Fibroblast of peridontal ligament (primary cell): ENCODE measurements at regions not wholly inside any gene's neighbourhood (a gene's known extent, or its start where the extent isn't known, plus 50 kb on each side); places are given as distances from the start of the nearest gene placed in this dataset.

ENCODE experiments used
- DNase-seq: peaks from one replicate; pipeline ENCODE4 v3.0.0-alpha.2; 2010; ENCODE audit errors: extremely low read depth

DNA sequence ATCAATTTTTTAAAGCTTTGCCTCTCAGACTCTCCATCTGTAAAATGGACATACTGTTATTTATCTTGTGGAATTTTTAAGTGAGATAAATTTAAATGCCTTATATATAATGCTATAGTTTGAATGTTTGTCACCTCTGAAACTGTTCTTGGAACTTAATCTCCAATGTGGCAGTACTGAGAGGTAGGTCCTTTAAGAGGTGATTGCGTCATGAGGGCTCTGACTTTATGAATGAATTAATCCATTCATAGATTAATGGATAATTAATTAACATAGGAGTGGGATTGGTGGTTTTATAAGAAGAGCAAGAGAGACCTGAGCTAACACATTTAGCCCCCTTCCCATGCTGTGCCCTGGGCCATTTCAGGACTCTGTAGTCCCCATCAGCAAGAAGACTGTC, 326.3 kb upstream of the TSHZ2 start:
- no peak for DNase-seq

DNA sequence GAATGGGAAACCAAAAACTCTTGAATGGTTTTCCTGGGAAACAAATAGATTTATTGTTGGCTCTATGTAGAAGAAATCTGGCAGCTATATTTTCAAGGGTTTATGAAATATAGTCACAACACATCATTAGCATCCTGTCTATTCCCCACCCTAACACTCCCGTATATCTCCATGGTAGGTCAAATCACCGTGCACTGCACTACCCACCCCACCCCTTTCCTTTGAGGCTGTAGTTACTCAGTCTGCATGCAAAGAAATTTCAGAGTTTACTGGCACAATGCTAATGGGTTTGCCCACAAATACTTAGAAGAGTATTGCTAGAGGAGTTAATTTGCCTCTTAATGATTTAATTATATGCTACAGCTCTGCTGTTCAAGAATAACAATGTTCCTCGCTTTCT, 329.1 kb upstream of the TSHZ2 start:
- no peak for DNase-seq

DNA sequence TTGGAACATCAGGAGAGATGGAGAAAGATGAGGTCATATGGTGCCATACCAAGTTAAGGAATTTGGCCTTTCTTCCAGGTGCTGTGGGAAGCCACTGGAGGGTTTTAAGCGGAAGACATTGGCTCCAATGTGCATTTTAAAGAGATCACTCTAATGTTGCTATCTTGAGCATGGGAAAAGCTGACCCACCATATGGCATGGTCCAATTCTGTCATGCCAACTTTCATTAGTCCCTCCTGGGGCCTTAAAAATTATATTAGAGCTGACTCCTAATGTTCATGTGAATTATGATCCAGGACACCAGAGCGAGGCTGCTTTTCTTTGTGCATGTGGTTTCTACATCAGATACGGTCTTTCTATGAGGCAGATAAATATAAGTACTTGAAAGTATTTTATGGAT, 335.0 kb upstream of the TSHZ2 start:
- no peak for DNase-seq

DNA sequence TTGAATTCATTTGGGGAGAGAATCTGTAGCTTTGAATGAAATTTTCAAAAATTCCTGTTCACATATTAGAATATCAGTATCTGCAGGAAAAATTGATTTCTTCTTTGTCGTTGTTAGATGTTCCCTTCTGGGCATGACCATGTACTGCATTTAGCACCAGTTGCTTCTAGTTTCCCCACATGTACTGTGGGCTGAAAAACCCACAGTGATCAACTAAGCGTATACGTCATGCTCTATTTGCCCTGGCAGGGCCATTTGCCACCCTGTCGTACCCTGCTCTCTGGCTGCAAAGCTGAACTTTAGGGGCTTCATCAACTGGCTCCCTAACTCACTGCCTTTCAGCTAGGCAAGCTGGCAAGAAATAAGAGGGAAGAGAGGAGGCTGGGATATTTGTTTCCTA, 340.7 kb upstream of the TSHZ2 start:
- DNase-seq: no peak

DNA sequence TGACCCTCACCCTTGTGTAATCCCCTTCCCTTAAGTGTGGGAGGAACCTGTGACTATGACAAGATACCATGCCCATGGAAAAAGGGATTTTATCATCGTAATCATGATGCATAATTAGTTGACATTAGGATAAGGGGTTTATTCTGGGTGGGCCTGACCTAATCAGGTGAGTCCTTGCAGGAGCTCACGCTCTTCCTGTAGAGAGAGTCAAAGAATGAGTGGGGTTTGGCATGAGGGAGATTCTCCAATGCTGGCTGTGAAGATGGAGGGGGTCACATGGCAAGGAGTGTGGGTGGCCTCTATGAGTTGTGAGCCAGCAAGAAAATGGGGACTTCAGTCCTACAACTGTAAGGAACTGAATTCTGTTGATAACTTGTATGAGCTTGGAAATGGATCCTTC, 342.0 kb upstream of the TSHZ2 start:
- no peak for DNase-seq

DNA sequence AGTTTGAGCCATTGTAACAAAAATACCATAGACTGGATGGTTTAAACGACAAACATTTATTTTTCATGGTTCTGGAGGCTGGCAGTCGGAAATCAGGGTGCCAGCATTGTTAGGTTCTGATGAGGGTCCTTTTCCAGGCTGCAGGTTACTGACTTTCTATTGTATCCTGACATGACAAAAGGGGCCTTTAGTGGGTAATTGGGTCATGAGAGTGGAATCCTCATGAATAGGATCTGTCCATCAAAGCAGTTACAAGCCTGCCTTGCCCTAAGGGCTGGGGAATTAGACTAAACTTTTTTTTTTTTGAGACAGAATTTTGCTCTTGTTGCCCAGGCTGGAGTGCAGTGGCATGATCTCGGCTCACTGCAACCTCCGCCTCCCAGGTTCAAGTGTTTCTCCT, 347.9 kb upstream of the TSHZ2 start:
- DNase-seq: no peak

DNA sequence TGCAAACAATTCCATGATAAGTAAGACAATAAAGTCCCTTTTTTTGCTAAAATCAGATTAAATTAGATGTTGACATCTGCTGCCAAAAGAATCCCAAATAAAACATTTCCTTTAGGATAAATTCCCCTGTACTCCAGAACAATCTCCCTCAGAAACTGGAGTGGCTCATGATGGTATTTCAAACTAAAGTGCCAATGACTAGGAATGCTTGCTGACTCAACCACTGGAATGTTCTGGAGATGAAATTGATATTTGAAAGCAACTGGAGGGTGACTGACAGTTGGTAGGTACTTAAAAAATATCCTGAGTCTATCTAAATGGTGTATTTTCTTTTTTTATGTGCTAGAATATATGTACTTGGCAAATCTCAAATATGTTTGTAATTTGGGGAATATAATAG, 350.1 kb upstream of the TSHZ2 start:
- DNase-seq: peak; percentile 0

DNA sequence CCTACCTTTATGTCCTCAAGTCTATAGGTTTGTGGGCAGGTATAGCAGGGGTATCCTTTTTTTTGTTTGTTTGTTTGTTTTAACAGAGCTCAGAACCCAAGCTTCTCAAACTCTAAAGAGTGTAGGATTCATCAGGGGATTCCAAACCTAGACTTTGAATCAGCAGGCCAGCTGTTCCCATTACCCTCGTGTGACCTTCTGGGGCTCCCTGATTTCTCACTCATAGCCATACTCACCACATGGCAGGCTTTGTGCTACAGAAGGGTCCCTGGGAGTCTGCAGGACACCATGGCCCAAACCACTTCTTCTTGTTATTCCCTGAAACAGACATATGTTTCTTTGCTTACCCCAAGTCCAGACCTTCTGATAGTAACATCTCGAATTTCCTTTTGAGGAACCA, 350.8 kb upstream of the TSHZ2 start:
- DNase-seq: no peak

DNA sequence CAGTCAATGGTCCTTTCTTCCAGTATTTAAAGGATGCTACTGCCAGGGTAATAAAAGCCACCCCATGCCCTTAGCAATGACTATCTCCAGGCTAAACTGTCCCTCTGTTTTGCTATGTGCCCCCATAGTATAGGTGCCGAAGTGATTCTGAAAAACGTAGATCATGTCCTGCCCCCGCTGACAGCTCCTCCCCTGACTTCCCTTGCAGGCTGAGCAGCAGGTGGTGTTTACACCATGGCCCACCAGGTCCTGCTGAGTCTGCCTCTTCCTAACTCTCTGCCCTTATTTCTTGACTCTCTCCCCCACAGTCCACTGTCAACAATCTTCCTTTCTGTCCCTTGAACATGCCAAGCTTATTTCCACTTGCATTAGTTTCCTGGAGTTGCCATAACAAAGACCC, 352.5 kb upstream of the TSHZ2 start:
- no peak for DNase-seq

DNA sequence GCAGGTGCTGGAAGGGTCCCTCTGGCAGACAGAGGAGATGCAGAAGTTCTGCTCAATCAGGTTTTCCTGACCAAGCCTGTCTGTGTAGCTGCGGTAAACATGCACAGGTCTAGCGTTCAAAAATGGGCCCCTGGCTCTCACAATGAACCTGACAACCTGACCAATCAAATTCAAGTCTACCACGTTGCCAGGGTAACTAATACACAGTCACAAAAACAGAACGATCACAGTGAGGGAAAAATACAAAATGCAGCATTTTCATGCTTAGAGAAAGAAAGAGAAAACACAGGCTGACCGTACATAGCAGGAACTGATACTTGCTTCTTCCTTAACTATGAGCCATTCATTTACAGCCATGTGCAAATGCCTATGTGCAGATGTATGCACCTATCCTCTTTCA, 353.1 kb upstream of the TSHZ2 start:
- DNase-seq: no peak

DNA sequence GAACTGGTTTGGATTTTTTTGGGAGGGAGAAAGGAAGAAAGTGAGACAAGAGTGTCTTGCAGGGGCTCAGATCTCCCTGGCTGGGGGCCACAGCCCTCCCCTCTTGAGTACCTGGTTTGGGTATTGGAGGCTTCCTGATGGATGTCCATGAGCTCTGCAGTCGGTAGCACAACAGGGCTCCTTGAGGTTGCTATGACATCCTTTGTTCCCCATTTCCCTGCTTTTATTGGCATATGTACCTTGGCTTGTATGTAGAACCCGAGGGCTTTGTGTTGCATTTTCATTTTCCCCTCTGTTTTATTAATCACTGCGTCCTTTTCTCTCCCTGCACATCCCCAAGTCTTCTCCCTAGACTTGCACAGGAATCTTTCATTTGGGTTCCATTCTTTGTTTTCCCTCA, 355.5 kb upstream of the TSHZ2 start:
- DNase-seq: no peak

DNA sequence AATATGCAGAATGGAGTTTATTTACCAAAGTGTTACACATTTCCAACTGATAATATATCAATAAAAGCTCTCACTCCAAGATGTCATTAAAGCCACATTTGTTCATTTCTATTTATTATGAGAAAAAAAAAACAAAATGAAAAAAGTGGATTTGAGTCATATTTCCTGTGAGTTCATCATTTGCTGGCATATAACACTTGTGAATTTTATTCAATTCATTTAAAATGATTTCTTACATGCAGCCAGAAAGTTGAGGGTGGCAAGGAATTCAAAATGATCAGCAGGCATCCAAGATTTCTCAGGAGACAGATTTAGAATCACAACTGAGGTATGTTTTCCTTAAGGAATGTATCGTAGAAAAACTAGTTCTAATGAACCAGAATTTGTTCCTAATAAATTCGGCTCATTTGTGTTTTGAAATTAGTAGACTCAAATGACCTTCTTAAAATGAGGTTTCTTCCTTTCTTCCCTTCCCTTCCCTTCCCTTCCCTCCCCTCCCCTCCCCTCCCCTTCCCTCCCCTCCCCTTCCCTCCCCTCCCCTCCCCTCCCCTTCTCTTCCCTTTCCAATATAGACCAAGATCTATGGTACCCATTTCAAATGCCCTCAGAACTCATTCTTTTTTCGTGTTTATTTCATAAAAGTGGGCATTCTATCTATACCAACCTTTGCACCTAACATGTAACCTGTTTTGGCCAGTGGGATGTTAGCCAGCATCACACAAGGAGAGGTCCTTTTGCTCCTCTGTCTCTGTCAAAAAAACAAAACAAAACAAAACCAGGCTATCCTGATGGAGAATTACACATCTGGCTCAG, 357.9 kb upstream of the TSHZ2 start:
- DNase-seq: no peak

DNA sequence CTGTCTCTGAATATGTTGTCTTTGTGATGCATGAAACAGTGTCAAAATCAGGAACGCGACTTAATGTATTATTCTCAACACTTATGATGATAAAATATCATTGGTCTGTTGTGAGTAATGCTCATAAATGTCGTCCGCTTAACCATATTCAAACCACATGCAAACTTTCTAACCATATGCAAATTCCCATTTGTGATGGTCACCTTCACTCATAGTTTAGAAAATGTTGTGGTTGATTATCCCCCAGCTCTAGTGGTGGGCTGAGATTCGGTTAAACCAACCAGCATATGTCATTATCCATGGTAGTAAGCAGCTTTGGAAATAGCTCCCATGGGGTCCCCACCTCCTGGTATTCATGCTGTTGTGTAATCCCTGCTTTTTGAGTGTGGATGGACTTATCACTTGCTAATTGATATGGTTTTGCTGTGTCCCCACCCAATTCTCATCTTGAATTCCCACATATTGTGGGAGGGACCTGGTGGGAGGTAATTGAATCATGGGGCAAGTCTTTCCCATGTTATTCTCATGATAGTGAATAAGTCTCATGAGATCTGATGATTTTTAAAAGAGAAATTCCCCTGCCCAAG, 360.0 kb upstream of the TSHZ2 start:
- no peak for DNase-seq

DNA sequence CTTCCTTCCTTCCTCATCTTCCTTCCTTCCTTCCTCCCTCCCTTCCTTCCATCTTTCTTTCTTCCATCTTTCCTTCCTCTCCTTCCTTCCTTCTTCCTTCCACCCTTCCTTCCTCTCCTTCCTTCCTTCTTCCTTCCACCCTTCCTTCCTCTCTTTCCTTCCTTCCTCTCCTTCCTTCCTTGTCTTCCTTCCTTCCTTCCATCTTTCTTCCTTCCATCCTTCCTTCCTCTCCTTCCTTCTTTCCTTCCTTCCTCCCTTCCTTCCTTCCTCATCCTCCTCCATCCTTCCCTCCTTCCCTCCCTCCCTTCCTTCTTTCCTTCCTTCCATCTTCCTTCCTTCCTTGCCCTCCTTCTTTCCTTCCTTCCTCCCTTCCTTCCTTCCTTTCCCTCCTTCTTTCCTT, 361.4 kb upstream of the TSHZ2 start:
- no peak for DNase-seq

DNA sequence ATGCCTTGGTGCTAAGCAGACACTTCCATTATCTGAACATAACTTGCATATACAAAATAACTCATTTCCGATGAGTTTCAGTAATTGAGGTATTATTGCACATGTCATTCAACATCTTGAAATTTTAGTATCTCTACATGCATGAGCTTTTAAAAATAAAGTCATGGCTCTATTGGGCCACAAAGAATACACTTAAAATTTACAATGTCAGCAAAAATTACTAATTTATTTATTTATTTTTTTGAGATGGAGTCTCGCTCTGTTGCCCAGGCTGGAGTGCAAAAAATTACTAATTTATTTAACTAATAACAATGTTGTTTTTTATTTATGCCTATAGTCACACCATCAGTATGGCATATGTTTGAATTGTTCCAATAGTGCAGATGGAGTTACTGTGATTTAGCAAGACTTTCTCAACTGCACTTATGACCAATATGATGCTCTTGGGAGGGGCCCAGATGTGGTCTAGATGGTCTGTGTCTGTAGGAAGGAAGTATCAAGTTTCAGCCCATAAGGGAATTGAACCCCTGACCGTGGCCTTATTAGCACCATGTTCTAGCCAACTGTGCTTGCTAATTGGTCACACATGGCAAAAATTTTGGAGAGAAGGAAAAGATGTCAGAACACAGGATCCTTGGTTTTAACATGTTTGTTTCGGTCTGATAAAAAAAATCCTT, 370.7 kb upstream of the TSHZ2 start:
- peak; percentile 5 for DNase-seq

DNA sequence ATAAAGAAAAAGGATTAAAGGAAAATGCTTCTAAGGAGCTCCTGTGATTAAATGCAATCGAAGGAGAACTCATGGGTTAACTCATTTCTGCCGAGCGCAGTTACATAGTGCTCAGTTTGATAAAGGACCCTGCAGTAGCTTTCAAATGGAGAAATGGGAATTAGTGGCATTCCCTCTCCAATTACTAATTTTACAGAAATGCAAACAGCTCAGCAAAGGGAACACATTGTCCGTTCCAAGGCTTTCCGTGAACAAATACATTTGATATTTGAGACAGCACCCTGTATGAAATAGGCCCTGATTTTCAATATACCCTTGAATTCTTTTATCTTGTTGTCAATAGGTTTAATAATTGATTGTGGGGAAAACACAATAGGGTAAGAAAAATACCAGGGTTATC, 375.9 kb upstream of the TSHZ2 start:
- DNase-seq: no peak

DNA sequence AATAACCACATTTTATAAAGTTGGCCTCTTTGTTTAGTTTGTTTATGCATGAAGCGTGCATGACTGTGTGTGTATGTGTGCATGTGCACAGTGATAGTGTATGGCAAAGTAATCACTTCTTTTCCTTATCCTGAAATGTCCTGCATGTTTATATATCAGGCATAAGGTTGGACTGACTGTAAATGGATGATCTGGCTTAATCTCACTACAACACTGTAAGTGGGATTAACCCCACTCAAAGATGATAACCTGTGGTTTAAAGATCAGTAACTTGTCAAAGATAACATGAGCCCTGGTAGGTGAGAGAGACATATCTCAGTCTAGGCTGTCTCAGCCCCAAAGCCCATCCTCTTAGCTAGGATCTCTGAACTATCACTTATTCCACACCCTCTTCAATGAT, 376.6 kb upstream of the TSHZ2 start:
- DNase-seq: no peak

DNA sequence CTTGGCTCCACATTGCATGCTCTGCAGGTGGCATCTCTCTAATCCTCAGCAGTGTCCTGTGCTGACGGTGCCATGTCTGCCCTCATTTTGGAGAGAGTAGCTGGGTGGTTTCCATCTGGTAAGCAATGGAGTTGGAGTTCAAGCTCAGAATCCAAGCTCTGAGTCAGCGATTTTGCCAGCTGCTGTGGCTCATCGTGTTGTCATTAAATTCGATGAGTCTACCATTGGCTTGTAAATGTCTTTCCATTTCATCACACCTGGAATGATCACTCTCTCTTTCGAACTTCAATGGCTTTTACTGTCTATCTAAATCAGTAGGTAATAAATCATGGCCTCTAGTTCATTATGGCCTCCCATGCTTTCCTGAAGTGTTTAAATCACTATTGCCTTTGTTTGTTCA, 378.5 kb upstream of the TSHZ2 start:
- DNase-seq: no peak

DNA sequence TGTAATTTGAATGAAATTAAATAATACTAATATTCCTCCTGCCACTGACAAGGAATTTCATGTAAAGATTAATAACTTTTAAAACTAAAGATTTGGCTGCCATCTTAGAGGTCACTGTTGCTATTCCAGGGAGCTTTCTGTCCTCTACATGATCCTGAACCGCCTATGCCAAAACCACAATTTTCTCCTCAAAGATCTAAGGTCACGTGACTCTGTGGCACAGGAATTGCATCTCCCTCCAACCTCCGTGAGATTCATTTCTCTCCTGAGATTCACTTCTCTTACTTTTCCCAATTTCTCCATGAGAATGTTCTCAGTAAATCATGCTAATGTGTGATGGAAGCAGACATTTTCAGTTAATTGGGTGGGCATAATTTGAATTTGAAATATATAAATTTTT, 379.6 kb upstream of the TSHZ2 start:
- no peak for DNase-seq

DNA sequence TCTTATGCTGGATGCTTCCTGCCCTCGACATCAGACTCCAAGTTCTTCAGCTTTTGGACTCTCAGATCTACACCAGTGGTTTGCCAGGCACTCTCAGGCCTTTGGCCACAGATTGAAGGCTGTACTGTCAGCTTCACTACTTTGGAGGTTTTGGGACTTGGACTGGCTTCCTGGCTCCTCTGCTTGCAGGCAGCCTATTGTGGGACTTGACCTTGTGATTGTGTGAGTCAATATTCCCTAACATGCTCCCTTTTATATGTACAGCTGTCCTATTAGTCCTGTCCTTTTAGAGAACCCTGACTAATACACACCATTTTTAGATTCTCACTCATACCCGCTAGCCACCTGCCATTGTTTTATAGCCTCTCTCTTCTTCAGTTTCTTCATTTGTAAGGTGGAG, 382.1 kb upstream of the TSHZ2 start:
- no peak for DNase-seq

DNA sequence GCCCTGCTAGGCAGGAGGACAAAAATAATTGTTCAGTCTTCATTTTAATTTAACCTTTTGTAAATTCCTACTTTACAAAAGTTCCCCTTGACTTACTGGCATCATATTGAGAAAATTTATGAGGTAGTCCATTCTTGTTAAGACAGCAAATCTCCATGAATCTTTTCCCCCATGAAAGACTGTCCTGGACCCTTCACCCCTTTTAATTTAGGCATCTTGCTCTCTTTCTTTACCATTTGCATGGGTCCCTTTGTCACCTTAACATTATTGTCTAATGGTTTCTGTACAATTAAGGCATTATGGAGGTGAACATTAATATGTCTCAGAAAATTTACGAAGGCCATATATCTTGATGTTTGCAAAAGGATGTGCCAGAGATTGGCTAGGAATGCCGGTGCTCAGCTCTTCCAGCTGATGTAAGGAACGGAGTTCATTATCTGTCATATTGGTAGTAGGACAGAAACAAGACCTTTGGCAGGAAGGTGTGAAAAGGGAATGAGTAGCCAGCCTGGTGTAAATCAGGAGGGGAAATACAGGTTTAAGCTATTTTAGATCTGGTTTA, 382.8 kb upstream of the TSHZ2 start:
- no peak for DNase-seq

DNA sequence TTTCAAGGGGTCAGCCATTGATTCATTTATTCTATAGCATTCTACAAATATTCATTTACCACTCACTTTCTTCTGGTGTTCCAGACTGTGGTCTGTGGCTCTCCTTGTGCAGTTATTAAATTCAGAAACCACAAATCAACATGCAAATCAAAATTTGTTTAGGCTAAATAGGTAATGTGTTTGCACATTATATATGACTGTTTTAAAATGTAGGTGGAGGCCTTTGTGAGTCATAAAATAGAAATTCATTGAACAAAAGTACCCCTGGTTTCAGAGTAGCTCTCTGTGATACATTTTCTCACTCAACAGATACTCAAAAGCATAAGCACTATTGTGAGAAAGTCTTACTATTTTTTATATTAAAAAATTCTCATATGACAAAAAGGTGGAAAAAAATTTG, 385.5 kb upstream of the TSHZ2 start:
- DNase-seq: no peak

DNA sequence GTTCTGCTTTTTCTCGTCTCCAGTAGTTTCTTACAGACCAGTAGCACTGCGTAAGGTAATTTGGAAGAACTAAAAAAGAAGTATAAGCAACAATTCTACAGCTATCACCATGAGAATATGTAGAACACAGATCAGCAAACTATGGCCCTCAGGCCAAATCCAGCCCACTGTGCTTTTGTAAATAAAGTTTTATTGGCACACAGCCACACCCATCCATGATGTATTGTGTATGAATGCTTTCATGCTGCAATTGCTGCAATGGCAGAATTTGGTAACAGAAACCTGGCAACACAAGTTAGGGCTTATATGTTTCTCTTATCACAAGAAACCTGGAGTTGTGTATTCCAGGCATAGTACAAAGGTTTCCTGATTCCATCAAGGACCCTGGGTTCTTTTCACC, 386.8 kb upstream of the TSHZ2 start:
- no peak for DNase-seq
